WTC11 (cell line): ENCODE measurements at regions not wholly inside any gene's neighbourhood (a gene's known extent, or its start where the extent isn't known, plus 50 kb on each side); places are given as distances from the start of the nearest gene placed in this dataset.
"Not testable (repeated sequence)": the region's sequence is repeated elsewhere in the genome, so short reads cannot be mapped to it uniquely, and the experiment has no call there.

Experiments
- ATAC-seq: fragments of 200-7000 bp; cut with Tn5 transposase; 2 replicates; pipeline ENCODE4 v1.10.0; 2021; ENCODE audit warnings: mild to moderate bottlenecking, moderate library complexity
- CTCF ChIA-PET: fragments of 300-600 bp; sonication (Branson Sonifier 250); formaldehyde crosslinking; loops from one replicate; lab custom pipeline; 2021; ENCODE audit warnings: antibody characterized with exemption; lab: Charles Lee
- POLR2A ChIA-PET: fragments of 350-600 bp; sonication (Branson Sonifier 250); formaldehyde crosslinking; loops from one replicate; lab custom pipeline; 2021; ENCODE audit warnings: antibody characterized with exemption; lab: Charles Lee
- DNase-seq: peaks from one replicate; pipeline ENCODE4 v3.0.0; 2021; ENCODE audit warnings: low spot score
- H3K27ac Mint-ChIP-seq: 2 replicates; pipeline ENCODE4 v1.8.0; 2021; ENCODE audit warnings: mixed read lengths
- H3K27me3 Mint-ChIP-seq: 2 replicates; pipeline ENCODE4 v1.8.0; 2021; ENCODE audit warnings: low read depth, mild to moderate bottlenecking, moderate library complexity, mixed read lengths
- H3K36me3 Mint-ChIP-seq: 2 replicates; pipeline ENCODE4 v1.8.0; 2021; ENCODE audit warnings: mixed read lengths
- H3K4me1 Mint-ChIP-seq: 2 replicates; pipeline ENCODE4 v1.8.0; 2022; ENCODE audit warnings: mixed read lengths
- H3K4me3 Mint-ChIP-seq: 2 replicates; pipeline ENCODE4 v1.8.0; 2021; ENCODE audit warnings: mild to moderate bottlenecking, moderate library complexity, mixed read lengths
- H3K9me3 Mint-ChIP-seq: 2 replicates; pipeline ENCODE4 v1.8.0; 2021; ENCODE audit warnings: mixed read lengths
- AR ChIP-seq: fragments of 250-450 bp; sonication (Bioruptor Pico); IDR thresholded peaks from 2 replicates; pipeline ENCODE4 v1.9.0; 2021; ENCODE audit warnings: mild to moderate bottlenecking
- ATF3 ChIP-seq: sonication (generic); formaldehyde crosslinking; conservative IDR thresholded peaks from 2 replicates; pipeline ENCODE4 v1.8.1; 2022; ENCODE audit warnings: mild to moderate bottlenecking, missing genetic modification reagents
- CREB1 ChIP-seq: sonication (generic); formaldehyde crosslinking; IDR thresholded peaks from 2 replicates; pipeline ENCODE4 v1.8.0; 2023; ENCODE audit warnings: mild to moderate bottlenecking, missing genetic modification reagents
- ESRRA ChIP-seq: sonication (generic); formaldehyde crosslinking; IDR thresholded peaks from 2 replicates; pipeline ENCODE4 v1.8.1; 2022; ENCODE audit warnings: mild to moderate bottlenecking, missing genetic modification reagents, borderline replicate concordance
- FOXJ3 ChIP-seq: sonication (generic); formaldehyde crosslinking; IDR thresholded peaks from 2 replicates; pipeline ENCODE4 v1.9.0; 2021; ENCODE audit warnings: missing genetic modification reagents, mild to moderate bottlenecking, borderline replicate concordance
- FOXP1 ChIP-seq: sonication (generic); formaldehyde crosslinking; IDR thresholded peaks from 2 replicates; pipeline ENCODE4 v1.8.0; 2022; ENCODE audit warnings: missing genetic modification reagents, mild to moderate bottlenecking, moderate library complexity, borderline replicate concordance
- JUN ChIP-seq: sonication (generic); formaldehyde crosslinking; IDR thresholded peaks from 2 replicates; pipeline ENCODE4 v1.8.0; 2023; ENCODE audit warnings: mild to moderate bottlenecking, missing genetic modification reagents
- MXD4 ChIP-seq: fragments of 250-450 bp; sonication (Bioruptor Pico); IDR thresholded peaks from 2 replicates; pipeline ENCODE4 v1.8.0; 2021; ENCODE audit warnings: mild to moderate bottlenecking, moderate library complexity, borderline replicate concordance
- NFE2L1 ChIP-seq: sonication (generic); formaldehyde crosslinking; IDR thresholded peaks from 2 replicates; pipeline ENCODE4 v1.8.1; 2023; ENCODE audit warnings: missing genetic modification reagents
- NFYB ChIP-seq: sonication (generic); formaldehyde crosslinking; conservative IDR thresholded peaks from 2 replicates; pipeline ENCODE4 v1.8.0; 2022; ENCODE audit warnings: low read depth, missing genetic modification reagents
- NR1H2 ChIP-seq: sonication (generic); formaldehyde crosslinking; IDR thresholded peaks from 2 replicates; pipeline ENCODE4 v1.9.0; 2021; ENCODE audit warnings: mild to moderate bottlenecking, moderate library complexity, missing genetic modification reagents
- OVOL2 ChIP-seq: fragments of 250-450 bp; sonication (Bioruptor Pico); IDR thresholded peaks from 2 replicates; pipeline ENCODE4 v1.9.0; 2021; ENCODE audit warnings: mild to moderate bottlenecking, borderline replicate concordance
- RELA ChIP-seq: sonication (generic); formaldehyde crosslinking; IDR thresholded peaks from 2 replicates; pipeline ENCODE4 v1.8.1; 2022; ENCODE audit warnings: missing genetic modification reagents, mild to moderate bottlenecking, borderline replicate concordance
- TEAD4 ChIP-seq: sonication (generic); formaldehyde crosslinking; IDR thresholded peaks from 2 replicates; pipeline ENCODE4 v1.8.0; 2022; ENCODE audit warnings: mild to moderate bottlenecking, missing genetic modification reagents
- TF ChIP-seq, protein P1 (sequence below): sonication (generic); formaldehyde crosslinking; IDR thresholded peaks from 2 replicates; pipeline ENCODE4 v1.8.1; 2023; ENCODE audit warnings: mild to moderate bottlenecking, moderate library complexity, missing genetic modification reagents
- TF ChIP-seq, protein P2 (sequence below): sonication (generic); formaldehyde crosslinking; IDR thresholded peaks from 2 replicates; pipeline ENCODE4 v1.8.1; 2022; ENCODE audit warnings: low read depth, mild to moderate bottlenecking, moderate library complexity, missing genetic modification reagents, borderline replicate concordance
- TF ChIP-seq, protein P3 (sequence below): fragments of 250-450 bp; sonication (Bioruptor Pico); IDR thresholded peaks from 2 replicates; pipeline ENCODE4 v1.9.0; 2021; ENCODE audit warnings: moderate library complexity, mild to moderate bottlenecking, inconsistent platforms, borderline replicate concordance
- TF ChIP-seq, protein P4 (sequence below): sonication (generic); formaldehyde crosslinking; IDR thresholded peaks from 2 replicates; pipeline ENCODE4 v1.8.1; 2023; ENCODE audit warnings: mild to moderate bottlenecking, missing genetic modification reagents, moderate library complexity
- TF ChIP-seq, protein P5 (sequence below): sonication (generic); formaldehyde crosslinking; IDR thresholded peaks from 2 replicates; pipeline ENCODE4 v1.8.0; 2022; ENCODE audit warnings: mild to moderate bottlenecking, missing genetic modification reagents
- TF ChIP-seq, protein P6 (sequence below): sonication (generic); formaldehyde crosslinking; IDR thresholded peaks from 2 replicates; pipeline ENCODE4 v1.8.0; 2022; ENCODE audit warnings: mild to moderate bottlenecking, missing genetic modification reagents

DNA sequence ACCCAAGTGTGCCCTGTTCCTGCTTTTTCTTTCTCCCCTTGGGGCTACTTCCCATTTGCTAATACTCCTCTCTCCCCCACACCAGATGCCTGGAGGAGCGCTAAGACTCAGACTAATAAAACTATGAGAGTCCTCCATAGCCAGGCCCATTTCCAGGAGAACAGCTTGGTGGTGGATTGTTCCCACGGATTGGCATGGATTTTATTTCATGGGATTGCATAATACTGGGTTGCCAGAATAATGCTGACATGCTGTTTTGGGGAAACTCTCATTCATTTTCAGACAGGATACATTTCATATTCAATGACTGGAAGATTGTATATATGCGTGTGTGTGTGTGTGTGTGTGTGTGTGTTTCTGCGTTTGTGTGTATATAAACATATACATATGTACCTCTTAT lies 447.5 kb upstream of the PITX2 start:
- H3K27ac Mint-ChIP-seq: no peak overlapping the region
- POLR2A ChIA-PET: no interaction called here

GRCh38 chr4:111074523-111075114 lies 451.7 kb upstream of the PITX2 start:
- ATAC-seq: peak; percentile 79
- Mint-ChIP-seq H3K9me3 (peaks cover 27% of the 10 kb centered on the region), H3K4me3 (no peak overlapping the region), H3K27me3 (no peaks in the 10 kb centered on the region), H3K36me3 (peaks cover 2% of the 10 kb centered on the region; the same call in 1 of the 2 replicates)
- CTCF ChIA-PET: no interaction called here
- no peak for TF ChIP-seq NR1H2 (CRISPR knock-in tag)
- no peak for TF ChIP-seq FOXJ3
- no peak for TF ChIP-seq TEAD4 (CRISPR knock-in tag)
- no peak for TF ChIP-seq NFYB (CRISPR knock-in tag)
- no peak for TF ChIP-seq NFE2L1
- no peak for TF ChIP-seq JUN (CRISPR knock-in tag)
- TF ChIP-seq, protein P1, sequence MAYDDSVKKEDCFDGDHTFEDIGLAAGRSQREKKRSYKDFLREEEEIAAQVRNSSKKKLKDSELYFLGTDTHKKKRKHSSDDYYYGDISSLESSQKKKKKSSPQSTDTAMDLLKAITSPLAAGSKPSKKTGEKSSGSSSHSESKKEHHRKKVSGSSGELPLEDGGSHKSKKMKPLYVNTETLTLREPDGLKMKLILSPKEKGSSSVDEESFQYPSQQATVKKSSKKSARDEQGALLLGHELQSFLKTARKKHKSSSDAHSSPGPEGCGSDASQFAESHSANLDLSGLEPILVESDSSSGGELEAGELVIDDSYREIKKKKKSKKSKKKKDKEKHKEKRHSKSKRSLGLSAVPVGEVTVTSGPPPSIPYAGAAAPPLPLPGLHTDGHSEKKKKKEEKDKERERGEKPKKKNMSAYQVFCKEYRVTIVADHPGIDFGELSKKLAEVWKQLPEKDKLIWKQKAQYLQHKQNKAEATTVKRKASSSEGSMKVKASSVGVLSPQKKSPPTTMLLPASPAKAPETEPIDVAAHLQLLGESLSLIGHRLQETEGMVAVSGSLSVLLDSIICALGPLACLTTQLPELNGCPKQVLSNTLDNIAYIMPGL (CRISPR knock-in tag): no peak
- TF ChIP-seq MXD4 (CRISPR knock-in tag): no peak
- TF ChIP-seq FOXP1 (CRISPR knock-in tag): no peak
- TF ChIP-seq, protein P2, sequence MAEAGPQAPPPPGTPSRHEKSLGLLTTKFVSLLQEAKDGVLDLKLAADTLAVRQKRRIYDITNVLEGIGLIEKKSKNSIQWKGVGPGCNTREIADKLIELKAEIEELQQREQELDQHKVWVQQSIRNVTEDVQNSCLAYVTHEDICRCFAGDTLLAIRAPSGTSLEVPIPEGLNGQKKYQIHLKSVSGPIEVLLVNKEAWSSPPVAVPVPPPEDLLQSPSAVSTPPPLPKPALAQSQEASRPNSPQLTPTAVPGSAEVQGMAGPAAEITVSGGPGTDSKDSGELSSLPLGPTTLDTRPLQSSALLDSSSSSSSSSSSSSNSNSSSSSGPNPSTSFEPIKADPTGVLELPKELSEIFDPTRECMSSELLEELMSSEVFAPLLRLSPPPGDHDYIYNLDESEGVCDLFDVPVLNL: no peak
- no peak for TF ChIP-seq CREB1 (CRISPR knock-in tag)
- TF ChIP-seq, all 79 proteins: peak for 0
- peak; percentile 16 for DNase-seq
- POLR2A ChIA-PET: no interaction called here
- Mint-ChIP-seq H3K27ac (no peak overlapping the region), H3K4me1 (peaks cover 4% of the 10 kb centered on the region; the same call in 1 of the 2 replicates)

More for the DNA sequence above, 447.5 kb upstream of the PITX2 start:
- no peaks in the 10 kb centered on the region for H3K36me3 Mint-ChIP-seq
- ATAC-seq (no peak), DNase-seq (no peak)
- H3K27me3 Mint-ChIP-seq: no peaks in the 10 kb centered on the region
- H3K9me3 Mint-ChIP-seq: peaks cover 9% of the 10 kb centered on the region; the same call in 1 of the 2 replicates
- H3K4me3 Mint-ChIP-seq: no peak overlapping the region
- H3K4me1 Mint-ChIP-seq: peaks cover 4% of the 10 kb centered on the region; the same call in 1 of the 2 replicates
- CTCF ChIA-PET: no interaction called here
- TF ChIP-seq, protein P3, sequence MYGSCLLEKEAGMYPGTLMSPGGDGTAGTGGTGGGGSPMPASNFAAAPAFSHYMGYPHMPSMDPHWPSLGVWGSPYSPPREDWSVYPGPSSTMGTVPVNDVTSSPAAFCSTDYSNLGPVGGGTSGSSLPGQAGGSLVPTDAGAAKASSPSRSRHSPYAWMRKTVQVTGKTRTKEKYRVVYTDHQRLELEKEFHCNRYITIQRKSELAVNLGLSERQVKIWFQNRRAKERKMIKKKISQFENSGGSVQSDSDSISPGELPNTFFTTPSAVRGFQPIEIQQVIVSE (CRISPR knock-in tag): no peak
- TF ChIP-seq ATF3 (CRISPR knock-in tag): no peak

GRCh38 chr4:111076299-111076698 lies 453.4 kb upstream of the PITX2 start:
- H3K4me3 Mint-ChIP-seq, H3K4me1 Mint-ChIP-seq, H3K27me3 Mint-ChIP-seq, H3K27ac Mint-ChIP-seq, DNase-seq, POLR2A ChIA-PET, H3K36me3 Mint-ChIP-seq, ATAC-seq, CTCF ChIA-PET: not testable (repeated sequence)
- peaks cover 34% of the 10 kb centered on the region for H3K9me3 Mint-ChIP-seq

DNA sequence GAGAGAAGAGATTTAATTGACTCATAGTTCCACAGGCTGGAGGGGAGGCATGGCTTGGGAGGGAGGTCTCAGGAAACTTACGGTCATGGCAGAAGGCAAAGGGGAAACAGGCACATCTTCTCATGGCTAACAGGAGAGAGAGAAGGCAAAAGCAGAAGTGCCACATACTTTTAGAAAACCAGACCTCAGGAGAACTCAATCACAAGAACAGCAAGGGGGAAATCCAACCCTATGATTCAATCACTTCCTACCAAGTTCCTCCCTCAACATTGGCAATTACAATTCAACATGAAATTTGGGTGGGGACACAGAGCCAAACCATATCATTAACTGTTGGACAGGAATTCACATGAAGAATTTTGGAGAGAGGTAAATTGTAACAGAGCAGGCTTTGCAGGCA lies 485.3 kb upstream of the PITX2 start:
- DNase-seq (no peak), ATAC-seq (no peak)
- H3K4me3 Mint-ChIP-seq: no peak overlapping the region
- H3K27me3 Mint-ChIP-seq: no peaks in the 10 kb centered on the region
- no peaks in the 10 kb centered on the region for H3K9me3 Mint-ChIP-seq
- no peak overlapping the region for H3K27ac Mint-ChIP-seq
- no peaks in the 10 kb centered on the region for H3K4me1 Mint-ChIP-seq
- H3K36me3 Mint-ChIP-seq: no peaks in the 10 kb centered on the region
- POLR2A ChIA-PET: no interaction called here
- CTCF ChIA-PET: no interaction called here
- TF ChIP-seq AR (CRISPR knock-in tag) (no peak), RELA (CRISPR knock-in tag) (no peak), ESRRA (CRISPR knock-in tag) (no peak), OVOL2 (CRISPR knock-in tag) (no peak)
- TF ChIP-seq, protein P4, sequence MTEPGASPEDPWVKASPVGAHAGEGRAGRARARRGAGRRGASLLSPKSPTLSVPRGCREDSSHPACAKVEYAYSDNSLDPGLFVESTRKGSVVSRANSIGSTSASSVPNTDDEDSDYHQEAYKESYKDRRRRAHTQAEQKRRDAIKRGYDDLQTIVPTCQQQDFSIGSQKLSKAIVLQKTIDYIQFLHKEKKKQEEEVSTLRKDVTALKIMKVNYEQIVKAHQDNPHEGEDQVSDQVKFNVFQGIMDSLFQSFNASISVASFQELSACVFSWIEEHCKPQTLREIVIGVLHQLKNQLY (CRISPR knock-in tag): no peak
- TF ChIP-seq, protein P5, sequence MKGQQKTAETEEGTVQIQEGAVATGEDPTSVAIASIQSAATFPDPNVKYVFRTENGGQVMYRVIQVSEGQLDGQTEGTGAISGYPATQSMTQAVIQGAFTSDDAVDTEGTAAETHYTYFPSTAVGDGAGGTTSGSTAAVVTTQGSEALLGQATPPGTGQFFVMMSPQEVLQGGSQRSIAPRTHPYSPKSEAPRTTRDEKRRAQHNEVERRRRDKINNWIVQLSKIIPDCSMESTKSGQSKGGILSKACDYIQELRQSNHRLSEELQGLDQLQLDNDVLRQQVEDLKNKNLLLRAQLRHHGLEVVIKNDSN (CRISPR knock-in tag): no peak
- TF ChIP-seq, protein P6, sequence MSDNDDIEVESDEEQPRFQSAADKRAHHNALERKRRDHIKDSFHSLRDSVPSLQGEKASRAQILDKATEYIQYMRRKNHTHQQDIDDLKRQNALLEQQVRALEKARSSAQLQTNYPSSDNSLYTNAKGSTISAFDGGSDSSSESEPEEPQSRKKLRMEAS: no peak
